ENCODE measurements at regions not wholly inside any gene's neighbourhood (a gene's known extent, or its start where the extent isn't known, plus 50 kb on each side); places are given as distances from the start of the nearest gene placed in this dataset.

DNA sequence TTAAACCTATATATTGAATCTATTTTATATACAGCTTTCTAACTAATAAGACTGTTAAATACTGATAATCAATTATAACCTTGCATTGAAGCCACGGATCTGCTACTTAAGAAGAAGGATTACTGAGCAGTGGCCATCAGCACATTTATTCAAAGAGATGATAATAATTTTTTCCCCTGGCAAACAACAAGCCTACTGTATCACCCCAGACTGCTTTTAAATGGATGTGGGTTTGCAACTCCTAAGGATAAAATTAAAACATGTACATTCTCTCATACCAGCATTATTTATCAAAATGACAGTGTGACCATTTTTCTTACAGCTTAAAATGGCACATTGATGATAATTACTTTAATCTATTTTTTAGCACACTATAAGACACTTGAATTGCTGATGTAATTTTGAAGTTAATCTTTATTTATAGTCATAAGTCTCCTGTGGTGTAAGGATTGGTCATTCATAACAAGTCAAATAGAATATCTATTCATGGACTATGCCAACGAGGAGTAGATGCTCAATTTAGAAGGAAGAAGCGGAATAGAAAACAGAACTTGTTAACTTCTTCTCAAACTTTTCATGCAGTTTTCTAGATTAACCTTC lies 517.7 kb downstream of the METTL4 start:
- Histone ChIP-seq H3K27me3 (ENCODE audit: control insufficient read depth in 3 of 3, insufficient read depth in 3 of 3, low read depth in 1 of 3, low read length in 3 of 3) (no peaks in the 10 kb centered on the region), H2BK15ac (ENCODE audit: low read length) (no peak overlapping the region), H2BK12ac (ENCODE audit: low read length) (no peak overlapping the region), H3K9me3 (replicated peaks in 1 of 2; ENCODE audit: control insufficient read depth in 2 of 2, insufficient read depth in 1 of 2, low read depth in 1 of 2, low read length in 2 of 2) (no peaks in the 10 kb centered on the region), H3K14ac (ENCODE audit: low read length) (no peak overlapping the region), H3K27ac (replicated peaks; ENCODE audit: low read length) (no peak overlapping the region), H3K4ac (ENCODE audit: low read length) (no peak overlapping the region), H2BK120ac (ENCODE audit: low read depth, low read length) (no peak overlapping the region), H3K4me1 (ENCODE audit: control insufficient read depth in 2 of 2, insufficient read depth in 1 of 2, low read depth in 1 of 2, low read length in 2 of 2) (no peaks in the 10 kb centered on the region), H2BK5ac (ENCODE audit: low read length) (no peak overlapping the region), H2AFZ (ENCODE audit: low read length) (no peak overlapping the region), H3K36me3 (replicated peaks in 1 of 2; ENCODE audit: control insufficient read depth in 2 of 2, insufficient read depth in 2 of 2, low read length in 2 of 2) (no peaks in the 10 kb centered on the region), H3K79me1 (ENCODE audit: low read depth, low read length) (no peaks in the 10 kb centered on the region), H2AK5ac (ENCODE audit: low read depth, low read length) (no peak overlapping the region), H3K4me3 (ENCODE audit: low read length in 2 of 2) (no peak overlapping the region), H4K8ac (ENCODE audit: low read depth, low read length) (no peak overlapping the region), H3K18ac (ENCODE audit: low read length) (no peak overlapping the region), H3K23ac (ENCODE audit: low read depth, low read length, poor library complexity) (no peak overlapping the region), H4K91ac (ENCODE audit: low read depth, low read length, poor library complexity) (no peak overlapping the region), H3K9ac (ENCODE audit: low read depth, low read length, poor library complexity) (no peak overlapping the region), H3K4me2 (ENCODE audit: insufficient read depth, low read length, poor library complexity, severe bottlenecking) (no peak overlapping the region)
- no peak for DNase-seq (ENCODE audit: low spot score)
- WGBS, 2 donors (ENCODE audit: extremely low coverage in 2 of 2, insufficient read length in 2 of 2, insufficient replicate concordance in 1 of 2) = no CpG with 5 or more reads among the region's 3 CpGs

GRCh38 chr18:2059336-2059735 lies 512.0 kb downstream of the METTL4 start:
- no peak overlapping the region for H3K4me2 ChIP-seq (ENCODE audit: insufficient read depth, low read length, poor library complexity, severe bottlenecking)
- no peak overlapping the region for H3K27ac ChIP-seq (replicated peaks; ENCODE audit: low read length)

DNA sequence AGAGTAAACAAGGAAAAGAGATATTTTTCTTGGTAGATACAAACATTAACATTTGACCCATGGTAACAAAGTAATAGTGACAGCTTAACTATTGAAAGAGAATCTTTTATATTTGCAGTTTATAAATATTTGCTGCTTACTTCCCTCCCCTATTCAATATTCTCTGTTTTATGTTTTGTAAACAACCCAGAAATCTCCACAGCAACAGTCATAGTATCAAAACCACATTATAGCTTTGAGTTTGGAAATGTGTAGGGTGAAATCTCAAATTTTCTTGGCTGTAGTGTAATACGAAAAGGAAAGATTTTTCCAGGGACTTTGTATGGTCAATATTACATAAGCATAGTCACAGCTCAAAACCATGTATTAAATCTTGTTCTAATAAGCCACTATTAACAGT lies 511.2 kb downstream of the METTL4 start:
- no peak overlapping the region for H3K9ac ChIP-seq (ENCODE audit: low read depth, low read length, poor library complexity)
- H2AFZ ChIP-seq (ENCODE audit: low read length) = no peak overlapping the region
- H3K4me3 ChIP-seq (ENCODE audit: low read length in 2 of 2) = no peak overlapping the region
- H3K4ac ChIP-seq (ENCODE audit: low read length) = no peak overlapping the region
- no peak overlapping the region for H2BK5ac ChIP-seq (ENCODE audit: low read length)
- no peak overlapping the region for H3K4me2 ChIP-seq (ENCODE audit: insufficient read depth, low read length, poor library complexity, severe bottlenecking)
- no peaks in the 10 kb centered on the region for H3K27me3 ChIP-seq (ENCODE audit: control insufficient read depth in 3 of 3, insufficient read depth in 3 of 3, low read depth in 1 of 3, low read length in 3 of 3)
- no peaks in the 10 kb centered on the region for H3K79me1 ChIP-seq (ENCODE audit: low read depth, low read length)
- no peak overlapping the region for H4K91ac ChIP-seq (ENCODE audit: low read depth, low read length, poor library complexity)
- H2BK120ac ChIP-seq (ENCODE audit: low read depth, low read length) = no peak overlapping the region
- H3K4me1 ChIP-seq (ENCODE audit: control insufficient read depth in 2 of 2, insufficient read depth in 1 of 2, low read depth in 1 of 2, low read length in 2 of 2) = no peaks in the 10 kb centered on the region
- WGBS, 2 donors (ENCODE audit: extremely low coverage in 2 of 2, insufficient read length in 2 of 2, insufficient replicate concordance in 1 of 2) = no CpG with 5 or more reads among the region's 1 CpG
- no peak overlapping the region for H4K8ac ChIP-seq (ENCODE audit: low read depth, low read length)
- H3K14ac ChIP-seq (ENCODE audit: low read length) = no peak overlapping the region
- H3K18ac ChIP-seq (ENCODE audit: low read length) = no peak overlapping the region
- H3K27ac ChIP-seq (replicated peaks; ENCODE audit: low read length) = no peak overlapping the region
- H3K23ac ChIP-seq (ENCODE audit: low read depth, low read length, poor library complexity) = no peak overlapping the region
- peaks cover 0 to 3% of the 10 kb centered on the region in 2 donors for H3K9me3 ChIP-seq (replicated peaks in 1 of 2; ENCODE audit: control insufficient read depth in 2 of 2, insufficient read depth in 1 of 2, low read depth in 1 of 2, low read length in 2 of 2)
- H2BK12ac ChIP-seq (ENCODE audit: low read length) = no peak overlapping the region
- no peak overlapping the region for H2BK15ac ChIP-seq (ENCODE audit: low read length)
- no peak overlapping the region for H2AK5ac ChIP-seq (ENCODE audit: low read depth, low read length)
- no peaks in the 10 kb centered on the region for H3K36me3 ChIP-seq (replicated peaks in 1 of 2; ENCODE audit: control insufficient read depth in 2 of 2, insufficient read depth in 2 of 2, low read length in 2 of 2)
- DNase-seq (ENCODE audit: low spot score) = no peak

More at GRCh38 chr18:2059336-2059735, 512.0 kb downstream of the METTL4 start:
- H3K9me3 ChIP-seq (replicated peaks in 1 of 2; ENCODE audit: control insufficient read depth in 2 of 2, insufficient read depth in 1 of 2, low read depth in 1 of 2, low read length in 2 of 2) = peaks cover 0 to 3% of the 10 kb centered on the region in 2 donors
- no peak overlapping the region for H3K4me3 ChIP-seq (ENCODE audit: low read length in 2 of 2)
- no peak overlapping the region for H2AFZ ChIP-seq (ENCODE audit: low read length)
- WGBS, 2 donors (ENCODE audit: extremely low coverage in 2 of 2, insufficient read length in 2 of 2, insufficient replicate concordance in 1 of 2) = no CpG with 5 or more reads among the region's 4 CpGs
- DNase-seq (ENCODE audit: low spot score) = no peak
- no peaks in the 10 kb centered on the region for H3K27me3 ChIP-seq (ENCODE audit: control insufficient read depth in 3 of 3, insufficient read depth in 3 of 3, low read depth in 1 of 3, low read length in 3 of 3)
- no peaks in the 10 kb centered on the region for H3K4me1 ChIP-seq (ENCODE audit: control insufficient read depth in 2 of 2, insufficient read depth in 1 of 2, low read depth in 1 of 2, low read length in 2 of 2)
- H3K14ac ChIP-seq (ENCODE audit: low read length) = no peak overlapping the region
- no peak overlapping the region for H3K23ac ChIP-seq (ENCODE audit: low read depth, low read length, poor library complexity)
- H3K9ac ChIP-seq (ENCODE audit: low read depth, low read length, poor library complexity) = no peak overlapping the region
- no peak overlapping the region for H4K8ac ChIP-seq (ENCODE audit: low read depth, low read length)
- no peak overlapping the region for H4K91ac ChIP-seq (ENCODE audit: low read depth, low read length, poor library complexity)
- H3K18ac ChIP-seq (ENCODE audit: low read length) = no peak overlapping the region
- no peak overlapping the region for H2AK5ac ChIP-seq (ENCODE audit: low read depth, low read length)
- H2BK15ac ChIP-seq (ENCODE audit: low read length) = no peak overlapping the region
- H2BK120ac ChIP-seq (ENCODE audit: low read depth, low read length) = no peak overlapping the region
- H3K36me3 ChIP-seq (replicated peaks in 1 of 2; ENCODE audit: control insufficient read depth in 2 of 2, insufficient read depth in 2 of 2, low read length in 2 of 2) = no peaks in the 10 kb centered on the region
- H2BK5ac ChIP-seq (ENCODE audit: low read length) = no peak overlapping the region
- no peak overlapping the region for H2BK12ac ChIP-seq (ENCODE audit: low read length)
- no peak overlapping the region for H3K4ac ChIP-seq (ENCODE audit: low read length)
- no peaks in the 10 kb centered on the region for H3K79me1 ChIP-seq (ENCODE audit: low read depth, low read length)

DNA sequence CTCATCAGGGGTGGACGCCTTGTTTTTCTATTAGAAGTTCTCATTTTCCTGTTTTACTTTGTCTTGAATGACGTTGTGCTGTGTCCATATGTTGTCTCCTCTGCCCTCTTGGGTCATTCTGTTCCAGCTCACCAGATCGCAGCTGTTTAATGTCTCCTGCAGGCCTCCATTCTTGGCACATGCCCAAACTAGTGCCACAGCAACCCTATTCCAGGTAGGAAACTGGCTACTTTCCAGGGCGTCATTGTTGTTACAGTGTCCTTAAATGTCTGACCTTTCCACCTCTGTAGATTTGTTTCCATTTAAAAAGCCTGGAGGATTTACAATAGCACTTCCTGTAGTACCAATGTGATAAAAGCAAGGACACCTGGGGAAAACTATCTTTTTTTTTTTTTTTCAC lies 500.7 kb downstream of the METTL4 start:
- Histone ChIP-seq H4K91ac (ENCODE audit: low read depth, low read length, poor library complexity) (no peak overlapping the region), H3K9me3 (replicated peaks in 1 of 2; ENCODE audit: control insufficient read depth in 2 of 2, insufficient read depth in 1 of 2, low read depth in 1 of 2, low read length in 2 of 2) (no peaks in the 10 kb centered on the region), H2BK120ac (ENCODE audit: low read depth, low read length) (no peak overlapping the region), H3K4me2 (ENCODE audit: insufficient read depth, low read length, poor library complexity, severe bottlenecking) (no peak overlapping the region), H2BK5ac (ENCODE audit: low read length) (no peak overlapping the region), H3K14ac (ENCODE audit: low read length) (no peak overlapping the region), H3K23ac (ENCODE audit: low read depth, low read length, poor library complexity) (no peak overlapping the region), H3K4me3 (ENCODE audit: low read length in 2 of 2) (no peak overlapping the region), H2AK5ac (ENCODE audit: low read depth, low read length) (no peak overlapping the region), H2BK15ac (ENCODE audit: low read length) (no peak overlapping the region), H2AFZ (ENCODE audit: low read length) (no peak overlapping the region), H3K4me1 (ENCODE audit: control insufficient read depth in 2 of 2, insufficient read depth in 1 of 2, low read depth in 1 of 2, low read length in 2 of 2) (no peaks in the 10 kb centered on the region), H2BK12ac (ENCODE audit: low read length) (no peak overlapping the region), H3K4ac (ENCODE audit: low read length) (no peak overlapping the region), H3K18ac (ENCODE audit: low read length) (no peak overlapping the region), H3K27me3 (ENCODE audit: control insufficient read depth in 3 of 3, insufficient read depth in 3 of 3, low read depth in 1 of 3, low read length in 3 of 3) (no peaks in the 10 kb centered on the region), H3K9ac (ENCODE audit: low read depth, low read length, poor library complexity) (no peak overlapping the region), H3K36me3 (replicated peaks in 1 of 2; ENCODE audit: control insufficient read depth in 2 of 2, insufficient read depth in 2 of 2, low read length in 2 of 2) (no peaks in the 10 kb centered on the region), H3K27ac (replicated peaks; ENCODE audit: low read length) (no peak overlapping the region), H4K8ac (ENCODE audit: low read depth, low read length) (no peak overlapping the region), H3K79me1 (ENCODE audit: low read depth, low read length) (no peaks in the 10 kb centered on the region)
- no peak for DNase-seq (ENCODE audit: low spot score)
- no CpG with 5 or more reads among the region's 4 CpGs for WGBS, 2 donors (ENCODE audit: extremely low coverage in 2 of 2, insufficient read length in 2 of 2, insufficient replicate concordance in 1 of 2)
